Eye (tissue), 1 donor: ENCODE measurements at regions not wholly inside any gene's neighbourhood (a gene's known extent, or its start where the extent isn't known, plus 50 kb on each side); places are given as distances from the start of the nearest gene placed in this dataset.

ENCODE experiments used
- DNase-seq: peaks from one replicate; pipeline ENCODE4 v3.0.0-alpha.2; 2015

- no peak for DNase-seq
Observed at GRCh38 chr5:109467058-109467457, 57.3 kb upstream of the PJA2 start.
